OCI-LY1 (cell line): ENCODE measurements at regions not wholly inside any gene's neighbourhood (a gene's known extent, or its start where the extent isn't known, plus 50 kb on each side); places are given as distances from the start of the nearest gene placed in this dataset.

ENCODE experiments used
- EZH2 ChIP-seq: fragments of 200-600 bp; sonication (generic), shearing (Covaris generic); IDR thresholded peaks from 2 replicates; pipeline ENCODE4 v1.8.0; 2017; ENCODE audit warnings: borderline replicate concordance, mixed run types, mild to moderate bottlenecking, antibody characterized with exemption, low read length, moderate library complexity, mixed read lengths
- TF ChIP-seq, protein P1 (sequence below): fragments of 200-600 bp; sonication (generic), shearing (Covaris generic); IDR thresholded peaks from 2 replicates; pipeline ENCODE4 v1.5.1; 2017; ENCODE audit warnings: mild to moderate bottlenecking, antibody characterized with exemption, low read length, moderate library complexity, mixed read lengths

DNA sequence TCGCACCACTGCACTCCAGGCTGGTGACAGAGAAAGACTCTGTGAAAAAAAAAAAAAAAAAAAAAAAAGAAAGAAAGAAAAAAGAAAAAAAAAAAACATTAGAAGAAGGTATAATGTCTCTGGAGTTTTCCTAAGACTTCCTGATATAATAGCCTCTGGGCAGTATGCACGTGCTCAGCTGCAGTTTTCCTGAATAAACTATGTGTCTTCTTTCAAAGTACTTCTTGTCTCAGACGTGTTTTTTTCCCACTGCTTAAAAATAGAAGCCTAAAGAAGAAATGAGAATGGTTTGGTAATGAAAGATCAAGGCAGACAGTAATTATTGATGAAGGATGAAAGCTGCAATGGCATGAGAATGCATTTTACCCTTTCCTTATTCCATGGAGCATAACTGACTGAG, 148.1 kb upstream of the TRPC7 start:
- no peak for TF ChIP-seq EZH2
- TF ChIP-seq, protein P1, sequence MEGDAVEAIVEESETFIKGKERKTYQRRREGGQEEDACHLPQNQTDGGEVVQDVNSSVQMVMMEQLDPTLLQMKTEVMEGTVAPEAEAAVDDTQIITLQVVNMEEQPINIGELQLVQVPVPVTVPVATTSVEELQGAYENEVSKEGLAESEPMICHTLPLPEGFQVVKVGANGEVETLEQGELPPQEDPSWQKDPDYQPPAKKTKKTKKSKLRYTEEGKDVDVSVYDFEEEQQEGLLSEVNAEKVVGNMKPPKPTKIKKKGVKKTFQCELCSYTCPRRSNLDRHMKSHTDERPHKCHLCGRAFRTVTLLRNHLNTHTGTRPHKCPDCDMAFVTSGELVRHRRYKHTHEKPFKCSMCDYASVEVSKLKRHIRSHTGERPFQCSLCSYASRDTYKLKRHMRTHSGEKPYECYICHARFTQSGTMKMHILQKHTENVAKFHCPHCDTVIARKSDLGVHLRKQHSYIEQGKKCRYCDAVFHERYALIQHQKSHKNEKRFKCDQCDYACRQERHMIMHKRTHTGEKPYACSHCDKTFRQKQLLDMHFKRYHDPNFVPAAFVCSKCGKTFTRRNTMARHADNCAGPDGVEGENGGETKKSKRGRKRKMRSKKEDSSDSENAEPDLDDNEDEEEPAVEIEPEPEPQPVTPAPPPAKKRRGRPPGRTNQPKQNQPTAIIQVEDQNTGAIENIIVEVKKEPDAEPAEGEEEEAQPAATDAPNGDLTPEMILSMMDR: no peak
